ENCODE measurements at regions not wholly inside any gene's neighbourhood (a gene's known extent, or its start where the extent isn't known, plus 50 kb on each side); places are given as distances from the start of the nearest gene placed in this dataset.

- no peak for TF ChIP-seq CTBP1 (IDR thresholded peaks at IDR 0.05; ENCODE audit: borderline replicate concordance)
- no peak for TF ChIP-seq TFE3 (CRISPR knock-in tag; IDR thresholded peaks at IDR 0.05)
- no peak for TF ChIP-seq NR1H2 (CRISPR knock-in tag; IDR thresholded peaks at IDR 0.05)
- TF ChIP-seq ATF3 (IDR thresholded peaks at IDR 0.05) = no peak
- TF ChIP-seq ATF3 (CRISPR knock-in tag; conservative IDR thresholded peaks at IDR 0.05) = no peak
- TF ChIP-seq MLX (CRISPR knock-in tag; conservative IDR thresholded peaks at IDR 0.05) = no peak
- TF ChIP-seq NR2C1 (IDR thresholded peaks at IDR 0.05) = no peak
- TF ChIP-seq NR2C1 (tag; IDR thresholded peaks at IDR 0.05) = no peak
Observed at GRCh38 chr4:131137196-131137595, 2011.9 kb upstream of the PCDH10 start.
